ENCODE measurements at regions not wholly inside any gene's neighbourhood (a gene's known extent, or its start where the extent isn't known, plus 50 kb on each side); places are given as distances from the start of the nearest gene placed in this dataset.

DNA sequence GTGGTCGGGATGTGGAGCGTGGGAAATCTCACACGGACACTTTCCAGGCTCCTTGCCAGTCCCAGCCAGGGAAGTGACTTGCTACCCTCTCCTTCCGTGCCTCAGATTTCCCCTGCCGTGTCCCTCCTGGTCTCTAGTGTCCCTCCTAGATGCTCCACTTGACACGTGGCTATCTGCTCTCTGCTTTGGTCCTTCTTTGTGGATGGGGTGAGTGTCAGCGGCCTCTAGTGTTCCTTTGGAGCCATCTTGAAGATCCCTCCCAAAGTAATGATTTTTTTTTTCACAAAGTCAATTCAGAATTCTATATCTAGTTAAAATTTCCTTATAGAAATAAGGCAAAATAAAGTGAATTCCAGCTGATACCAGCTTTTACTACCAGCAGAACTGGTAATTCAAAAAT, 117.7 kb downstream of the MRPL36 start:
- Histone ChIP-seq H3K4me1 (no peaks in the 10 kb centered on the region), H3K27ac (no peak overlapping the region), H3K36me3 (no peaks in the 10 kb centered on the region), H3K4me3 (no peak overlapping the region), H3K9me3 (peaks cover 0 to 5% (median 0%) of the 10 kb centered on the region in 3 donors), H3K27me3 (peaks cover 0 to 27% (median 0%) of the 10 kb centered on the region in 4 donors)
- no peak for DNase-seq
- 47 to 76% methylated on average over 7 of the region's 7 CpGs for whole genome bisulfite sequencing, 2 donors
- intact Hi-C loops (cut with DNase I) = no loop called here
- TF ChIP-seq, protein P1, sequence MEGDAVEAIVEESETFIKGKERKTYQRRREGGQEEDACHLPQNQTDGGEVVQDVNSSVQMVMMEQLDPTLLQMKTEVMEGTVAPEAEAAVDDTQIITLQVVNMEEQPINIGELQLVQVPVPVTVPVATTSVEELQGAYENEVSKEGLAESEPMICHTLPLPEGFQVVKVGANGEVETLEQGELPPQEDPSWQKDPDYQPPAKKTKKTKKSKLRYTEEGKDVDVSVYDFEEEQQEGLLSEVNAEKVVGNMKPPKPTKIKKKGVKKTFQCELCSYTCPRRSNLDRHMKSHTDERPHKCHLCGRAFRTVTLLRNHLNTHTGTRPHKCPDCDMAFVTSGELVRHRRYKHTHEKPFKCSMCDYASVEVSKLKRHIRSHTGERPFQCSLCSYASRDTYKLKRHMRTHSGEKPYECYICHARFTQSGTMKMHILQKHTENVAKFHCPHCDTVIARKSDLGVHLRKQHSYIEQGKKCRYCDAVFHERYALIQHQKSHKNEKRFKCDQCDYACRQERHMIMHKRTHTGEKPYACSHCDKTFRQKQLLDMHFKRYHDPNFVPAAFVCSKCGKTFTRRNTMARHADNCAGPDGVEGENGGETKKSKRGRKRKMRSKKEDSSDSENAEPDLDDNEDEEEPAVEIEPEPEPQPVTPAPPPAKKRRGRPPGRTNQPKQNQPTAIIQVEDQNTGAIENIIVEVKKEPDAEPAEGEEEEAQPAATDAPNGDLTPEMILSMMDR (IDR thresholded peaks at IDR 0.05) = no peak
- TF ChIP-seq POLR2A (IDR thresholded peaks at IDR 0.05) = no peak

DNA sequence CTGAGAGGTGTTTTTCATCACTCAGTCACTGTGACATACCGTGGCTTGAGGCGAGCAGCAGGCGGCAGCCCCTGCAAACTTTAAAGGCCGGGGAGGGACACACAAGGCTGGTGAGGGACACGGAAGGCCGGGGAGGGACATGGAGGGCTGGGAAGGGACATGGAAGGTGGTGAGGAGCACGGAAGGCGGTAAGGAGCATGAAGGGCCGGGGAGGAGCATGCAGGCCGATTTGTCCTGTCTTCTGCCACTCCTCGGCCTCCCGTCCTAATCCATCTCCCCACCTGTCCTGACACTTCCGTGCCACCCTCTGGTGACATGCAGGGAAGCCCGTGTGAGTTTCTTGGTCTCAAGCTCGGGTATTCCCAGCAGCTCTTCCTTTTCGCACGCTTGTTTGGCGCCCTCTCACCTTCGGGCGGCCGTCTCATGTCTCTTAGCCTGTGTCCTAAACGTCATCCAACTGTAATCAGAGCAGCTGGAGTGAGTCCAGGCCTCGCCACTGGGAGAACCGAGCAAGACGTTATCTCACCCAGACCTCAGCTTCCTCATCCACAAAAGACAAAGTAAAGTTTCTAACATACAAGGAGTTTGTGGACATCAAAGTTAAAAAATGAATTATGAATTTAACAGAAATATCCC, 126.5 kb downstream of the MRPL36 start:
- TF ChIP-seq, protein P1 (IDR thresholded peaks at IDR 0.05) = no peak
- TF ChIP-seq POLR2A (IDR thresholded peaks at IDR 0.05) = no peak
- intact Hi-C loops (cut with DNase I) = no loop called here
- no peaks in the 10 kb centered on the region for H3K36me3 ChIP-seq
- WGBS, 2 donors = 36 to 40% methylated on average over 24 to 25 of the region's 25 CpGs
- no peak overlapping the region for H3K27ac ChIP-seq
- peaks cover 0 to 2% (median 0%) of the 10 kb centered on the region in 3 donors for H3K9me3 ChIP-seq
- peaks cover 0 to 2% (median 0%) of the 10 kb centered on the region in 3 donors for H3K4me1 ChIP-seq
- DNase-seq = no peak
- H3K4me3 ChIP-seq = no peak overlapping the region
- H3K27me3 ChIP-seq = peaks cover 0 to 57% (median 1%) of the 10 kb centered on the region in 4 donors

GRCh38 chr5:1672396-1672795, 127.2 kb downstream of the MRPL36 start:
- DNase-seq = no peak
- peaks cover 0 to 65% (median 3%) of the 10 kb centered on the region in 4 donors for H3K27me3 ChIP-seq

DNA sequence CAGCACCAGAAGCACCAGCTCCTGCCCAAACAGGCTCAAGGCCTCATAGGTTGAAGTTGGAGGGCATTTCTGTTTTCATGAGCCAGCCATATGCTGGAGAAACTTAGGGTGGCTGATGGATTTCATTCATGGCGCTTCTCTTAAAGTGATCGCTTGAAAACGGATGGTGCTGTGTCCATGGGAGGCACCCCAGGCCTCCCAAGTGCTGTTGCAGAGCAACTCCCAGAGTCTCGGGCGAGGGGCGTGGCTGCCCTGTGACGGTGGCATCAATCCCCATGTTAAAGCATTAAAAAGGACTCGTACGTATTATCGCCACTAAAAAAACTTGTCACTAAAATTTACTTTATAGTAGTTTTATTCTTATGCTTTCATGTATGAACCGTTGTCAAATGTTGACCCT, 128.3 kb downstream of the MRPL36 start:
- 69 to 81% methylated on average over 9 of the region's 11 CpGs for WGBS, 2 donors
- H3K4me3 ChIP-seq = no peak overlapping the region
- peaks cover 0 to 20% (median 7%) of the 10 kb centered on the region in 3 donors for H3K4me1 ChIP-seq
- TF ChIP-seq, protein P1 (IDR thresholded peaks at IDR 0.05) = no peak
- TF ChIP-seq POLR2A (IDR thresholded peaks at IDR 0.05) = no peak
- peaks cover 0 to 75% (median 6%) of the 10 kb centered on the region in 4 donors for H3K27me3 ChIP-seq
- no peaks in the 10 kb centered on the region for H3K9me3 ChIP-seq
- H3K27ac ChIP-seq = no peak overlapping the region
- no peaks in the 10 kb centered on the region for H3K36me3 ChIP-seq
- intact Hi-C loops (cut with DNase I) = no loop called here
- no peak for DNase-seq

More at GRCh38 chr5:1672396-1672795, 127.2 kb downstream of the MRPL36 start:
- Histone ChIP-seq H3K4me1 (peaks cover 0 to 10% (median 3%) of the 10 kb centered on the region in 3 donors), H3K36me3 (no peaks in the 10 kb centered on the region), H3K27ac (no peak overlapping the region), H3K9me3 (no peaks in the 10 kb centered on the region), H3K4me3 (no peak overlapping the region)
- intact Hi-C loops (cut with DNase I) = no loop called here
- TF ChIP-seq, protein P1 (IDR thresholded peaks at IDR 0.05) = no peak
- TF ChIP-seq POLR2A (IDR thresholded peaks at IDR 0.05) = no peak
- WGBS, 2 donors = 58 to 76% methylated on average over 6 to 13 of the region's 14 CpGs

DNA sequence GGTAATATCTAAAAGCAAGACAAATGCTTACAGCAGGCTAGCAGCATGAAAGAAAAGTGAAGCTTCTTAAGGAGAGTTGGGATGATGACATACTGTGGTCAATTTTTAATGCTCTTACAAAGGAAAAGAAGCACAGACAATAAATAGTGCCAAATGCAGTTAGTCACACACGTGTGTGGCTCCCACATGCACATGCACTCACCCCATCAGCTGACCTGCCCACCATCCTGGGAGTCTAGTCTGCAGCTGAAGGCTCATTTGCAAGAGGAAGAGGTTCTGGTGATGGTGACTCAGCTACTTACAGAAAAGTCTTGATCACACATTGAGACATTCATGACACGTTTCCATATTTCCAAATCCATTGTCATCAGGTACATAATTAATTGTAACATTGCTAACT, 129.3 kb downstream of the MRPL36 start:
- WGBS, 2 donors = 26 to 29% methylated on average over 2 of the region's 2 CpGs
- TF ChIP-seq POLR2A (IDR thresholded peaks at IDR 0.05) = no peak
- TF ChIP-seq, protein P1 (IDR thresholded peaks at IDR 0.05) = no peak
- Histone ChIP-seq H3K9me3 (no peaks in the 10 kb centered on the region), H3K4me3 (no peak overlapping the region), H3K4me1 (peaks cover 0 to 21% (median 7%) of the 10 kb centered on the region in 3 donors), H3K27ac (no peak overlapping the region), H3K27me3 (peaks cover 0 to 85% (median 10%) of the 10 kb centered on the region in 4 donors), H3K36me3 (no peaks in the 10 kb centered on the region)
- no peak for DNase-seq
- intact Hi-C loops (cut with DNase I) = no loop called here

Data from esophagus squamous epithelium (tissue), 5 donors.